Caco-2 (cell line): ENCODE measurements at regions not wholly inside any gene's neighbourhood (a gene's known extent, or its start where the extent isn't known, plus 50 kb on each side); places are given as distances from the start of the nearest gene placed in this dataset.

Experiments used
- BruUV-seq: library from RNA; stranded (reverse); fragments of 400-500 nt; replicated peaks from 2 replicates; lab custom pipeline; 2021; lab: Mats Ljungman, UMichigan
- CTCF ChIA-PET: fragments of 300-600 bp; sonication (Branson Sonifier 250); formaldehyde crosslinking; loops from one replicate; lab custom pipeline; 2022; ENCODE audit warnings: antibody characterized with exemption; lab: Charles Lee
- POLR2A ChIA-PET: fragments of 300-600 bp; sonication (Branson Sonifier 250); formaldehyde crosslinking; loops from one replicate; lab custom pipeline; 2022; ENCODE audit warnings: antibody characterized with exemption; lab: Charles Lee
- DNase-seq, 2 experiments: peaks; one replicate each; pipeline versions ENCODE4 v3.0.0 to v3.0.0-alpha.2; 2020 to 2022
- H3K27me3 ChIP-seq: replicated peaks from 2 replicates; pipeline ENCODE4 v1.6.0; 2011; ENCODE audit warnings: low read length; ENCODE audit not compliant: control insufficient read depth, insufficient read depth
- H3K36me3 ChIP-seq: 2 replicates; pipeline ENCODE4 v1.5.1; 2011; ENCODE audit warnings: low read length; ENCODE audit not compliant: control insufficient read depth, insufficient read depth
- H3K4me1 ChIP-seq: fragments of 250-450 bp; sonication (Bioruptor Pico); 2 replicates; pipeline ENCODE4 v1.5.1; 2020; ENCODE audit warnings: mild to moderate bottlenecking
- H3K4me3 ChIP-seq: 2 replicates; pipeline ENCODE4 v1.5.1; 2011; ENCODE audit warnings: low read depth, mild to moderate bottlenecking, control low read depth, low read length
- H3K9me3 ChIP-seq: fragments of 250-450 bp; sonication (Bioruptor Pico); 2 replicates; pipeline ENCODE4 v1.5.1; 2020; ENCODE audit warnings: mild to moderate bottlenecking, moderate library complexity
- H3K27ac Mint-ChIP-seq: one replicate; pipeline ENCODE4 v1.8.0; 2022; ENCODE audit warnings: mixed read lengths; ENCODE audit not compliant: unreplicated experiment
- H3K27me3 Mint-ChIP-seq: one replicate; pipeline ENCODE4 v1.8.0; 2022; ENCODE audit warnings: mixed read lengths; ENCODE audit not compliant: insufficient read depth, unreplicated experiment
- H3K36me3 Mint-ChIP-seq: one replicate; pipeline ENCODE4 v1.8.0; 2022; ENCODE audit warnings: mild to moderate bottlenecking, mixed read lengths; ENCODE audit not compliant: insufficient read depth, unreplicated experiment
- H3K4me1 Mint-ChIP-seq: one replicate; pipeline ENCODE4 v1.8.0; 2022; ENCODE audit warnings: low read depth, mixed read lengths; ENCODE audit not compliant: unreplicated experiment
- H3K4me3 Mint-ChIP-seq: one replicate; pipeline ENCODE4 v1.8.0; 2022; ENCODE audit warnings: mild to moderate bottlenecking, moderate library complexity, mixed read lengths; ENCODE audit not compliant: unreplicated experiment
- H3K9me3 Mint-ChIP-seq: one replicate; pipeline ENCODE4 v1.8.0; 2022; ENCODE audit warnings: mixed read lengths; ENCODE audit not compliant: unreplicated experiment
- CTCF ChIP-seq, 2 experiments: fragments of 200-600 bp in 1 of 2; IDR thresholded peaks; 1 replicate in 1 of 2; 2 replicates in 1 of 2; pipeline versions ENCODE4 v1.5.1 to v1.8.0; 2011 to 2022; ENCODE audit warnings: antibody characterized with exemption in 1 of 2, control low read depth in 1 of 2, inconsistent platforms in 1 of 2, low read depth in 1 of 2, low read length in 1 of 2, mild to moderate bottlenecking in 1 of 2, moderate library complexity in 1 of 2; ENCODE audit not compliant: insufficient read depth in 1 of 2, severe bottlenecking in 1 of 2, unreplicated experiment in 1 of 2
- intact Hi-C: fragments of 100-400 bp; cut with micrococcal nuclease; formaldehyde crosslinking; loops from one replicate; pipeline ENCODE4 v1.10.0; 2022; ENCODE audit not compliant: unreplicated experiment

- no peaks in the 10 kb centered on the region for H3K9me3 Mint-ChIP-seq
- no peaks in the 10 kb centered on the region for H3K9me3 ChIP-seq
- BruUV-seq, result no TSS peak
- no peaks in the 10 kb centered on the region for H3K4me1 Mint-ChIP-seq
- intact Hi-C loops, result no loop called here
- ChIA-PET POLR2A (no interaction called here), CTCF (no interaction called here)
- no peak overlapping the region for H3K4me3 ChIP-seq
- H3K4me3 Mint-ChIP-seq, result no peak overlapping the region
- no peak for DNase-seq
- no peaks in the 10 kb centered on the region for H3K36me3 Mint-ChIP-seq
- H3K27ac Mint-ChIP-seq, result no peak overlapping the region
- no peak for TF ChIP-seq CTCF (IDR thresholded peaks at IDR 0.05; ENCODE audit: insufficient read depth in 1 of 2, low read depth in 1 of 2, low read length in 1 of 2, severe bottlenecking in 1 of 2, unreplicated experiment in 1 of 2)
- H3K36me3 ChIP-seq, result no peaks in the 10 kb centered on the region
- H3K4me1 ChIP-seq, result no peaks in the 10 kb centered on the region
- H3K27me3 ChIP-seq, result no peaks in the 10 kb centered on the region; the same call in 1 of the 2 replicates
- H3K27me3 Mint-ChIP-seq, result peaks cover 17% of the 10 kb centered on the region
Measured at GRCh38 chr15:52922871-52923270, 132.7 kb upstream of the ONECUT1 start.

DNA sequence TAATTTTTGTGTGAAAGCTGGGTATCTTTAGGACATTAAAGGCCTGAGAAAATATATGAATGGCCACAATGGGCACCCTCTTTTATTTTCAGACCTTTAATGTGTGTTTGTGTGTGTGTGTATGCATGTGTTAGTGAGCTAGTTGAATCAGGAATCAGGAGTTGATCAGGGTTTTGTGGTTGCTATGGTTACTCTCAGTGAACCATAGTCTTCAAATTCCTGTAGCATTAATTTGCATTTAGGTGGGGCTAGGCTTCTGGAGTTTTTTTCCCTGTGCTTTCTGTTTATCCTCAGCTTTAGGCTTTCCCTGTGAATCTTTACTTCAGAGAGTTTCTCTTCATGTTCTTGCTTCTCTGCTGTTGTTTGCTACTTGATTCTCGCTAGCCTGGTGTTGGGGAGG, 122.0 kb upstream of the ONECUT1 start:
- Mint-ChIP-seq H3K27me3 (peaks cover 10% of the 10 kb centered on the region), H3K4me3 (no peak overlapping the region), H3K27ac (no peak overlapping the region), H3K36me3 (no peaks in the 10 kb centered on the region), H3K9me3 (no peaks in the 10 kb centered on the region), H3K4me1 (no peaks in the 10 kb centered on the region)
- DNase-seq, result no peak
- no TSS peak for BruUV-seq
- no peak overlapping the region for H3K4me3 ChIP-seq
- H3K9me3 ChIP-seq, result no peaks in the 10 kb centered on the region
- ChIA-PET CTCF (no interaction called here), POLR2A (no interaction called here)
- no peaks in the 10 kb centered on the region for H3K36me3 ChIP-seq
- H3K4me1 ChIP-seq, result no peaks in the 10 kb centered on the region
- no peak for TF ChIP-seq CTCF (IDR thresholded peaks at IDR 0.05; ENCODE audit: insufficient read depth in 1 of 2, low read depth in 1 of 2, low read length in 1 of 2, severe bottlenecking in 1 of 2, unreplicated experiment in 1 of 2)
- 0 out of 2 replicates have a peak, but pooled peaks cover 2% of the 10 kb centered on the region for H3K27me3 ChIP-seq
- intact Hi-C loops, result no loop called here

GRCh38 chr15:52893338-52893737, 103.2 kb upstream of the ONECUT1 start:
- Mint-ChIP-seq H3K4me3 (no peak overlapping the region), H3K4me1 (no peaks in the 10 kb centered on the region)
- POLR2A ChIA-PET, result no interaction called here

More at GRCh38 chr15:52893338-52893737, 103.2 kb upstream of the ONECUT1 start:
- Mint-ChIP-seq H3K36me3 (no peaks in the 10 kb centered on the region), H3K27ac (no peak overlapping the region), H3K27me3 (peaks cover 7% of the 10 kb centered on the region), H3K9me3 (no peaks in the 10 kb centered on the region)
- H3K4me3 ChIP-seq, result no peak overlapping the region
- no TSS peak for BruUV-seq
- no peaks in the 10 kb centered on the region for H3K9me3 ChIP-seq
- DNase-seq, result no peak
- TF ChIP-seq CTCF (IDR thresholded peaks at IDR 0.05; ENCODE audit: insufficient read depth in 1 of 2, low read depth in 1 of 2, low read length in 1 of 2, severe bottlenecking in 1 of 2, unreplicated experiment in 1 of 2), result no peak
- no peaks in the 10 kb centered on the region for H3K27me3 ChIP-seq
- intact Hi-C loops, result no loop called here
- no peaks in the 10 kb centered on the region for H3K4me1 ChIP-seq
- H3K36me3 ChIP-seq, result no peaks in the 10 kb centered on the region
- CTCF ChIA-PET, result no interaction called here
